ENCODE measurements at regions not wholly inside any gene's neighbourhood (a gene's known extent, or its start where the extent isn't known, plus 50 kb on each side); places are given as distances from the start of the nearest gene placed in this dataset.

GRCh38 chr1:90262791-90263190 is 267.9 kb downstream of the ZNF326 start:
- TF ChIP-seq POLR2A (IDR thresholded peaks at IDR 0.05): no peak
- no peak for TF ChIP-seq EP300 (IDR thresholded peaks at IDR 0.05)
- TF ChIP-seq, protein P1, sequence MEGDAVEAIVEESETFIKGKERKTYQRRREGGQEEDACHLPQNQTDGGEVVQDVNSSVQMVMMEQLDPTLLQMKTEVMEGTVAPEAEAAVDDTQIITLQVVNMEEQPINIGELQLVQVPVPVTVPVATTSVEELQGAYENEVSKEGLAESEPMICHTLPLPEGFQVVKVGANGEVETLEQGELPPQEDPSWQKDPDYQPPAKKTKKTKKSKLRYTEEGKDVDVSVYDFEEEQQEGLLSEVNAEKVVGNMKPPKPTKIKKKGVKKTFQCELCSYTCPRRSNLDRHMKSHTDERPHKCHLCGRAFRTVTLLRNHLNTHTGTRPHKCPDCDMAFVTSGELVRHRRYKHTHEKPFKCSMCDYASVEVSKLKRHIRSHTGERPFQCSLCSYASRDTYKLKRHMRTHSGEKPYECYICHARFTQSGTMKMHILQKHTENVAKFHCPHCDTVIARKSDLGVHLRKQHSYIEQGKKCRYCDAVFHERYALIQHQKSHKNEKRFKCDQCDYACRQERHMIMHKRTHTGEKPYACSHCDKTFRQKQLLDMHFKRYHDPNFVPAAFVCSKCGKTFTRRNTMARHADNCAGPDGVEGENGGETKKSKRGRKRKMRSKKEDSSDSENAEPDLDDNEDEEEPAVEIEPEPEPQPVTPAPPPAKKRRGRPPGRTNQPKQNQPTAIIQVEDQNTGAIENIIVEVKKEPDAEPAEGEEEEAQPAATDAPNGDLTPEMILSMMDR (IDR thresholded peaks at IDR 0.05): no peak

Data from ovary (tissue), 3 donors.